ENCODE measurements at regions not wholly inside any gene's neighbourhood (a gene's known extent, or its start where the extent isn't known, plus 50 kb on each side); places are given as distances from the start of the nearest gene placed in this dataset.
"Not testable (repeated sequence)": the region's sequence is repeated elsewhere in the genome, so short reads cannot be mapped to it uniquely, and the experiment has no call there.

DNA sequence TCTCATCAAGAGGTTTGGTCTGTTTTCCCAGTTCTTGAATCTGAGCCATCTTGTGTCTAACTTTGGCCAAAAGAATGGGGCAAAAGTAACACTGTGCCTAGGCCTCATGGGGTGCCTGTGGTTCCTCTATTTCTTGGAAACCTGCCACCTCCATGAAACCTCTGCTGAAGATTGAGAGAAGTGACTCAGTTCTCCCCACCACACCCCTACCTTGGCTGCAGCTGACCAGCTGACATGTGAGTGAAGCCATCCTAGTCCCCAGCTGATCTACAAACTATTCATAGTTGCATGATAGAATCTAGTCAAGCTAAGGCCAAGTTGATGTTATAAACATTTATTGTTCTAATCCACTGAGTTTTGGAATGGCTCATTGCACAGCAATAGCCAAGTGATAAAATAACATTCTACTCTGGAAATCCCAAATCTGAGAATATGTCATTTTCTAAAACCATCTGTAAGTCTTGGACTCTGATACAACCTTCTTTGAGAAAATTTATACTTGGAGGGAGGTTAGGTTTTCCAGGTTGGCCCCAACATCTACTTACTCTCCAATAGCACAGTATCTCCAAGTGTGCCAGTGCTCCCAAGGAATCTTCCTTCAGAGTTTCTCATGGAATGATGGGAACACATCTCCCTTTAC lies 107.0 kb upstream of the SMLR1 start:
- intact Hi-C loops (cut with DNase I), result no loop called here
- ATAC-seq, result no peak
- no peaks in the 10 kb centered on the region for H3K9me3 ChIP-seq
- no peaks in the 10 kb centered on the region for H3K27me3 ChIP-seq (ENCODE audit: low read depth)
- H3K4me1 ChIP-seq, result no peaks in the 10 kb centered on the region
- no peak overlapping the region for H3K4me3 ChIP-seq
- no peaks in the 10 kb centered on the region for H3K36me3 ChIP-seq
- no peak for DNase-seq
- TF ChIP-seq CTCF (IDR thresholded peaks at IDR 0.05), result no peak
- H3K27ac ChIP-seq, result no peak overlapping the region

GRCh38 chr6:130724089-130724488 lies 103.1 kb upstream of the SMLR1 start:
- Histone ChIP-seq H3K27me3 (ENCODE audit: low read depth) (no peaks in the 10 kb centered on the region), H3K27ac (no peak overlapping the region), H3K36me3 (no peaks in the 10 kb centered on the region), H3K4me1 (no peaks in the 10 kb centered on the region), H3K4me3 (no peak overlapping the region), H3K9me3 (no peaks in the 10 kb centered on the region)
- intact Hi-C loops (cut with DNase I), result no loop called here
- no peak for TF ChIP-seq CTCF (IDR thresholded peaks at IDR 0.05)
- DNase-seq, result no peak
- ATAC-seq, result no peak

GRCh38 chr6:130725551-130725950 lies 101.7 kb upstream of the SMLR1 start:
- Histone ChIP-seq H3K27me3 (ENCODE audit: low read depth) (no peaks in the 10 kb centered on the region), H3K9me3 (no peaks in the 10 kb centered on the region), H3K27ac (no peak overlapping the region), H3K4me3 (no peak overlapping the region), H3K36me3 (no peaks in the 10 kb centered on the region), H3K4me1 (no peaks in the 10 kb centered on the region)
- ATAC-seq (no peak), DNase-seq (no peak)
- intact Hi-C loops (cut with DNase I), result no loop called here
- no peak for TF ChIP-seq CTCF (IDR thresholded peaks at IDR 0.05)

DNA sequence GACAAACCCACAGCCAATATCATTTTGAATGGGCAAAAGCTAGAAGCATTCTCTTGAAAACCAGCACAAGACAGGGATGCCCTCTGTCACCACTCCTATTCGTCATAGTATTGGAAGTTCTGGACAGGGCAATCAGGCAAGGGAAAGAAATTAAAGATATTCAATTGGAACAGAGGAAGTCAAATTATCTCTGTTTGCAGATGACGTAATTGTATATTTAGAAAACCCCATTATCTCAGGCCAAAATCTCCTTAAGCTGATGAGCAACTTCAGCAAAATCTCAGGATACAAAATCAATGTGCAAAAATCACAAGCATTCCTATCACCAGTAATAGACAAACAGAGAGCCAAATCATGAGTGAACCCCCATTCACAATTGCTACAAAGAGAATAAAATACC lies 99.1 kb upstream of the SMLR1 start:
- H3K27me3 ChIP-seq (ENCODE audit: low read depth); H3K4me3 ChIP-seq; H3K4me1 ChIP-seq; H3K27ac ChIP-seq; intact Hi-C loops (cut with DNase I); ATAC-seq; H3K36me3 ChIP-seq; DNase-seq; H3K9me3 ChIP-seq: not testable (repeated sequence)

- intact Hi-C loops (cut with DNase I), result no loop called here
- no peaks in the 10 kb centered on the region for H3K9me3 ChIP-seq
- H3K27ac ChIP-seq, result no peak overlapping the region
- no peak overlapping the region for H3K4me3 ChIP-seq
- H3K36me3 ChIP-seq, result no peaks in the 10 kb centered on the region
- H3K27me3 ChIP-seq (ENCODE audit: low read depth), result no peaks in the 10 kb centered on the region
- no peaks in the 10 kb centered on the region for H3K4me1 ChIP-seq
- no peak for DNase-seq
- no peak for TF ChIP-seq CTCF (IDR thresholded peaks at IDR 0.05)
- no peak for ATAC-seq
Observed at GRCh38 chr6:130730600-130730999, 96.6 kb upstream of the SMLR1 start.

DNA sequence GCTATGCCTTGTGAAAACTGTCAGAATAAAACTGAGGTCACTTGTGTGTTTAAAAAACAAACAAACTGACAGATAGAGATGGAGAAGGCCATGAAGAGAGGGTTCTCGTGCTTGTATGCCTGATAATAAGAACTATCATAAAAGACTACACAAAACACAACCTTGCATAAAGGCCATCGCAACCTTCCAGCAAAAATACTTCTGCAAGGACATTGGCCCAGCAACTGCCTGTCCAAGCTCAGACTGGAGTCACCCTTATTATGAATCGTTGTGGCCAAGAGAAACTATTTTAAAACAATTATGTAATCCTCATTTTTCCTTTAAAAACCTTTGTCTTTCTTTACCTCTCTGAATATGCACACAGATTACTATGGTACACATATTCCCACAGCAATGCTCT lies 93.0 kb upstream of the SMLR1 start:
- TF ChIP-seq CTCF (IDR thresholded peaks at IDR 0.05), result no peak
- intact Hi-C loops (cut with DNase I), result no loop called here

More for the DNA sequence above, 93.0 kb upstream of the SMLR1 start:
- Histone ChIP-seq H3K9me3 (no peaks in the 10 kb centered on the region), H3K27ac (no peak overlapping the region), H3K36me3 (no peaks in the 10 kb centered on the region), H3K27me3 (ENCODE audit: low read depth) (no peaks in the 10 kb centered on the region), H3K4me1 (no peaks in the 10 kb centered on the region), H3K4me3 (no peak overlapping the region)
- ATAC-seq (no peak), DNase-seq (no peak)
